GM23338 (cell line): ENCODE measurements at regions not wholly inside any gene's neighbourhood (a gene's known extent, or its start where the extent isn't known, plus 50 kb on each side); places are given as distances from the start of the nearest gene placed in this dataset.

ENCODE experiments used
- CREB1 ChIP-seq: fragments of 250-450 bp; sonication (Bioruptor Pico); IDR thresholded peaks from 2 replicates; pipeline ENCODE4 v1.5.0; 2020; ENCODE audit warnings: low read depth, mild to moderate bottlenecking, moderate library complexity
- CTCF ChIP-seq, 2 experiments: fragments of 200-600 bp in 1 of 2; sonication (generic) in 1 of 2; conservative IDR thresholded peaks; 2 replicates each; pipeline versions ENCODE4 v1.5.1 to v1.6.1; 2016 to 2017; ENCODE audit warnings: antibody characterized with exemption in 2 of 2, low read depth in 2 of 2, mild to moderate bottlenecking in 2 of 2, moderate library complexity in 1 of 2
- ETS1 ChIP-seq: IDR thresholded peaks from 2 replicates; pipeline ENCODE4 v1.6.1; 2016; ENCODE audit warnings: antibody characterized with exemption
- EZH2 ChIP-seq: fragments of 200-600 bp; sonication (generic); IDR thresholded peaks from one replicate; pipeline ENCODE4 v1.8.0; 2017; ENCODE audit warnings: antibody characterized with exemption, mild to moderate bottlenecking, low read depth; ENCODE audit not compliant: unreplicated experiment
- EZH2phosphoT487 ChIP-seq: fragments of 200-600 bp; sonication (generic); IDR thresholded peaks from one replicate; pipeline ENCODE4 v1.8.1; 2018; ENCODE audit warnings: antibody characterized with exemption; ENCODE audit not compliant: unreplicated experiment
- JUNB ChIP-seq: IDR thresholded peaks from one replicate; pipeline ENCODE4 v1.6.1; 2016; ENCODE audit warnings: antibody characterized with exemption; ENCODE audit not compliant: unreplicated experiment
- NANOG ChIP-seq: IDR thresholded peaks from 2 replicates; pipeline ENCODE4 v1.6.1; 2016; ENCODE audit warnings: antibody characterized with exemption, borderline replicate concordance
- POLR2AphosphoS5 ChIP-seq: IDR thresholded peaks from 2 replicates; pipeline ENCODE4 v1.6.1; 2016; ENCODE audit warnings: antibody characterized with exemption, low read depth
- REST ChIP-seq: IDR thresholded peaks from one replicate; pipeline ENCODE4 v1.6.1; 2018; ENCODE audit warnings: antibody characterized with exemption; ENCODE audit not compliant: unreplicated experiment
- STAT1 ChIP-seq: IDR thresholded peaks from one replicate; pipeline ENCODE4 v1.6.1; 2016; ENCODE audit warnings: antibody characterized with exemption; ENCODE audit not compliant: unreplicated experiment
- ZNF114 ChIP-seq: fragments of 250-450 bp; sonication (Bioruptor Pico); IDR thresholded peaks from 2 replicates; pipeline ENCODE4 v1.5.0; 2020; ENCODE audit warnings: mild to moderate bottlenecking, moderate library complexity
- ZNF331 ChIP-seq: fragments of 250-450 bp; sonication (Bioruptor Pico); IDR thresholded peaks from 2 replicates; pipeline ENCODE4 v1.5.0; 2020; ENCODE audit warnings: low read depth, mild to moderate bottlenecking, moderate library complexity
- ZNF462 ChIP-seq: fragments of 250-450 bp; sonication (Bioruptor Pico); IDR thresholded peaks from 2 replicates; pipeline ENCODE4 v1.5.0; 2020; ENCODE audit warnings: mild to moderate bottlenecking, moderate library complexity

- TF ChIP-seq POLR2AphosphoS5 = no peak
- no peak for TF ChIP-seq CTCF (conservative IDR thresholded peaks at IDR 0.05; ENCODE audit: low read depth in 2 of 2)
- no peak for TF ChIP-seq EZH2
- TF ChIP-seq EZH2phosphoT487 = no peak
- no peak for TF ChIP-seq REST
- no peak for TF ChIP-seq JUNB
- no peak for TF ChIP-seq STAT1
- no peak for TF ChIP-seq ZNF331 (CRISPR knock-in tag)
- no peak for TF ChIP-seq ETS1
- no peak for TF ChIP-seq NANOG
- no peak for TF ChIP-seq CREB1 (CRISPR knock-in tag)
- no peak for TF ChIP-seq ZNF114
- no peak for TF ChIP-seq ZNF462
Observed at GRCh38 chr15:70201425-70201775, 103.7 kb upstream of the TLE3 start.
